GM21825 (cell line): ENCODE measurements at regions not wholly inside any gene's neighbourhood (a gene's known extent, or its start where the extent isn't known, plus 50 kb on each side); places are given as distances from the start of the nearest gene placed in this dataset.

Experiments used
- ATAC-seq: cut with Tn5 transposase; IDR thresholded peaks from one replicate; pipeline ENCODE4 v1.9.1; 2021; ENCODE audit warnings: mild to moderate bottlenecking, moderate library complexity; ENCODE audit not compliant: unreplicated experiment

- ATAC-seq: no peak
Observed at GRCh38 chr3:72470904-72471417, 377.3 kb downstream of the SHQ1 start.

- ATAC-seq: no peak
Observed at GRCh38 chr3:72465853-72466252, 382.4 kb downstream of the SHQ1 start.

GRCh38 chr3:72463083-72463482, 385.2 kb downstream of the SHQ1 start:
- ATAC-seq: no peak

GRCh38 chr3:72462595-72463011, 385.6 kb downstream of the SHQ1 start:
- ATAC-seq: no peak

- no peak for ATAC-seq
Observed at GRCh38 chr3:72461787-72462186, 386.5 kb downstream of the SHQ1 start.

- ATAC-seq: no peak
Observed at GRCh38 chr3:72460205-72461174, 387.8 kb downstream of the SHQ1 start.

- no peak for ATAC-seq
Observed at GRCh38 chr3:72459588-72459987, 388.7 kb downstream of the SHQ1 start.

- ATAC-seq: no peak
Observed at GRCh38 chr3:72458375-72458774, 389.9 kb downstream of the SHQ1 start.

- no peak for ATAC-seq
Observed at GRCh38 chr3:72454441-72454840, 393.8 kb downstream of the SHQ1 start.

GRCh38 chr3:72453706-72454105, 394.5 kb downstream of the SHQ1 start:
- ATAC-seq: no peak

- no peak for ATAC-seq
Observed at GRCh38 chr3:72452745-72453144, 395.5 kb downstream of the SHQ1 start.

GRCh38 chr3:72451841-72452240, 396.4 kb downstream of the SHQ1 start:
- no peak for ATAC-seq

- ATAC-seq: no peak
Observed at GRCh38 chr3:72449551-72449950, 398.7 kb downstream of the SHQ1 start.

- no peak for ATAC-seq
Observed at GRCh38 chr3:72448858-72449257, 399.4 kb downstream of the SHQ1 start.

- ATAC-seq: no peak
Observed at GRCh38 chr3:72448375-72448823, 399.8 kb downstream of the SHQ1 start.

GRCh38 chr3:72447059-72447946, 400.9 kb downstream of the SHQ1 start:
- ATAC-seq: peak; percentile 92

- peak; percentile 30 for ATAC-seq
Observed at GRCh38 chr3:72446218-72447058, 401.8 kb downstream of the SHQ1 start, which contains the start of gene RYBP. RYBP (minus strand) TSS chr3:72446621.

GRCh38 chr3:72445827-72446217, 402.4 kb downstream of the SHQ1 start:
- no peak for ATAC-seq

- no peak for ATAC-seq
Observed at GRCh38 chr3:72444656-72445223, 403.5 kb downstream of the SHQ1 start.

- ATAC-seq: no peak
Observed at GRCh38 chr3:72442759-72443158, 405.5 kb downstream of the SHQ1 start.
